HG02678 (cell line): ENCODE measurements at regions not wholly inside any gene's neighbourhood (a gene's known extent, or its start where the extent isn't known, plus 50 kb on each side); places are given as distances from the start of the nearest gene placed in this dataset.

ENCODE experiments used
- ATAC-seq: cut with Tn5 transposase; IDR thresholded peaks from one replicate; pipeline ENCODE4 v1.9.1; 2021; ENCODE audit warnings: mild to moderate bottlenecking, moderate library complexity; ENCODE audit not compliant: unreplicated experiment

DNA sequence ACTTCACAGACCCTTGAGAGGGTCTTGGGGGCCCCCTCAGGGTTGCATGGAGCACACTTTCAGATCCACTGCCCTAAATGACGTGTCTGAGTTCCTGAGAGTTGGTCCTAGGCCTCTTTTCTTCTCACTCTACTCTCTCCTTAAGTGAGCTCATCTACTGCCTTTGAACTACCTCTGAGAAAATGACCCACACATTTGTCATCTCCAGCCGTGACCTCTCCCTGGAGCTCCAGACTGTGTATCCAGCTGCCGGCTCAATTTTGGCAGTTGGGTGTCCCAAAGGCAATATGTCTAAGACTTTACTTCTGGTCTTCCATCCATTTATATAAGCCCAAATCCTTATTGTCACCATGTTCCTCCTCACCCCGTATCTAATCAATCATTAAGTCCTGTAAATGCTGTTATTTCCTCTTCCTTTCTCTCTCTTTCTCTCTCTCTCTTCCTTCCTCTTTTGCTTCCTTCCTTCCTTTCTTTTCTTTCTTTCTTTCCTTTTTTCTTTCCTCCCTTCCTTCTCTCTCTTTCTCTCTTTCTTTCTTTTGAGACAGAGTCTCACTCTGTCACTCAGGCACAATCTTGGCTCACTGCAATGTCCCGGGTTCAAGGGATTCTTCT, 51.2 kb upstream of the HSPA9 start:
- no peak for ATAC-seq

DNA sequence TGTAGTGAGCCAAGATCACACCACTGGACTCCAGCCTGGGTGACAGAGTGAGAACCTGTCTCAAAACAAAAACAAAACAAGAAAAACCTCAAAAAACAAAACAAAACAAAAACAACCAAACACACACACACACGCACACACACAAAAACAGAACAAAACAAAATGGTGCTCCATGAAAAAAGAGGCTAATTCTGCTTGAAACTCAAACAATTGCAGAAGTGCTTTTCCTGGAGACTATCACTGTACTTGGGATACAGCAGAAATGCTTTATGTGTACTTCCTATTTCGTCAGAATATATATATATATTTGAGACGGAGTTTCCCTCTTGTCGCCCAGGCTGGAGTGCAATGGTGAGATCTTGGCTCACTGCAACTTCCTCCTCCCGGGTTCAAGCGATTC, 49.9 kb upstream of the HSPA9 start:
- ATAC-seq: no peak
